ENCODE measurements at regions not wholly inside any gene's neighbourhood (a gene's known extent, or its start where the extent isn't known, plus 50 kb on each side); places are given as distances from the start of the nearest gene placed in this dataset.

DNA sequence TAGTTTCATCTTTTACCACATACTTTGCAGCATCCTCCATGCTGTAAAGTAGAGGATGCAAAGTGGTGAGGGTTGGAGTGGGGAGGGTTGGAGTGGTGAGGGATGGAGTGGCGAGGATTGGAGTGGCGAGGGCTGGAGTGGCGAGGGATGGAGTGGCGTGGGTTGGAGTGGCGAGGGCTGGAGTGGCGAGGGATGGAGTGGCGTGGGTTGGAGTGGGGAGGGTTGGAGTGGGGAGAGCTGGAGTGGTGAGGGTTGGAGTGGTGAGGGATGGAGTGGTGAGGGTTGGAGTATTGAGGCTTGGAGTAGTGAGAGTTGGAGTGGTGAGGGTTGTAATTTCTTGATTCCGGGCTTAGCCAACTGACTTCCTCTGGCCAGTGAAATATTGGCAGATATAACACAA, 618.3 kb downstream of the MRPL39 start:
- TF ChIP-seq, protein P1, sequence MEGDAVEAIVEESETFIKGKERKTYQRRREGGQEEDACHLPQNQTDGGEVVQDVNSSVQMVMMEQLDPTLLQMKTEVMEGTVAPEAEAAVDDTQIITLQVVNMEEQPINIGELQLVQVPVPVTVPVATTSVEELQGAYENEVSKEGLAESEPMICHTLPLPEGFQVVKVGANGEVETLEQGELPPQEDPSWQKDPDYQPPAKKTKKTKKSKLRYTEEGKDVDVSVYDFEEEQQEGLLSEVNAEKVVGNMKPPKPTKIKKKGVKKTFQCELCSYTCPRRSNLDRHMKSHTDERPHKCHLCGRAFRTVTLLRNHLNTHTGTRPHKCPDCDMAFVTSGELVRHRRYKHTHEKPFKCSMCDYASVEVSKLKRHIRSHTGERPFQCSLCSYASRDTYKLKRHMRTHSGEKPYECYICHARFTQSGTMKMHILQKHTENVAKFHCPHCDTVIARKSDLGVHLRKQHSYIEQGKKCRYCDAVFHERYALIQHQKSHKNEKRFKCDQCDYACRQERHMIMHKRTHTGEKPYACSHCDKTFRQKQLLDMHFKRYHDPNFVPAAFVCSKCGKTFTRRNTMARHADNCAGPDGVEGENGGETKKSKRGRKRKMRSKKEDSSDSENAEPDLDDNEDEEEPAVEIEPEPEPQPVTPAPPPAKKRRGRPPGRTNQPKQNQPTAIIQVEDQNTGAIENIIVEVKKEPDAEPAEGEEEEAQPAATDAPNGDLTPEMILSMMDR (conservative IDR thresholded peaks at IDR 0.05) = no peak
- H3K27ac ChIP-seq = no peak overlapping the region

DNA sequence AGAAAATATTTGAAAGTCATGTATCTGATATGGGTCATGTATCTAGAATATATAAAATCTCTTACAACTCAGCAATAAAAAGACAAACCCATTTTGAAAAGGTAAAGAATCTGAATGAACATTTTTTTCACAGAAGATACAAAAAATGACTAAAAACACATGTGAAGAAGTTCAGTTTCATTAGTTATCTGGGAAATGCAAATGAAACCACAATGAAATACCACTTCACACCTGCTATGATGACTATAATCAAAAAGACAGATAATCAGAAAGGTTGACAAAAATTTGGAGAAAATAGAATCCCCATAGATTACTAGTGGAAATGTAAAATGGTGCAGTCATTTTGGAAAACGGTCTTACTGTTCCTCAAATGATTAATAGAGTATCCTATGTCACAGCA, 631.0 kb downstream of the MRPL39 start:
- TF ChIP-seq, protein P1 (conservative IDR thresholded peaks at IDR 0.05) = no peak
- no peak overlapping the region for H3K27ac ChIP-seq

DNA sequence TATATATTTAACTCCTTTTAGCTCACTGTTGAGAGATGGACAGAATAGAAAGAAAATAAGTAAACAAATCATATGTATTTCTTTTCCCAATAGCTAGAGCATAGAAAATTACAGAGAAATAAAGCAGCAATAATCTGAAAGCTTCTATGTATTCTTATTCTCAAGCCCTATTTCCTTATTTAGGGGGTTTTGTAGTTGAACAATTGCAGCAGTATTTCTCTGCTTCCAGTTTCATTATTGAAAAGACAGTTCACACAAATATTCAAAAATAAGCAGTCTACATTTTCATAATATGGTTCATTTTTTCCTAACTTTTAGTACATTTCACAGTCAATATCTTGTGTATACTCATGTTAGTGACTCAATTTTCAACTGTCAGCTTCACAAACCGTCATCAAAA, 638.2 kb downstream of the MRPL39 start:
- TF ChIP-seq, protein P1 (conservative IDR thresholded peaks at IDR 0.05) = no peak
- H3K27ac ChIP-seq = no peak overlapping the region

DNA sequence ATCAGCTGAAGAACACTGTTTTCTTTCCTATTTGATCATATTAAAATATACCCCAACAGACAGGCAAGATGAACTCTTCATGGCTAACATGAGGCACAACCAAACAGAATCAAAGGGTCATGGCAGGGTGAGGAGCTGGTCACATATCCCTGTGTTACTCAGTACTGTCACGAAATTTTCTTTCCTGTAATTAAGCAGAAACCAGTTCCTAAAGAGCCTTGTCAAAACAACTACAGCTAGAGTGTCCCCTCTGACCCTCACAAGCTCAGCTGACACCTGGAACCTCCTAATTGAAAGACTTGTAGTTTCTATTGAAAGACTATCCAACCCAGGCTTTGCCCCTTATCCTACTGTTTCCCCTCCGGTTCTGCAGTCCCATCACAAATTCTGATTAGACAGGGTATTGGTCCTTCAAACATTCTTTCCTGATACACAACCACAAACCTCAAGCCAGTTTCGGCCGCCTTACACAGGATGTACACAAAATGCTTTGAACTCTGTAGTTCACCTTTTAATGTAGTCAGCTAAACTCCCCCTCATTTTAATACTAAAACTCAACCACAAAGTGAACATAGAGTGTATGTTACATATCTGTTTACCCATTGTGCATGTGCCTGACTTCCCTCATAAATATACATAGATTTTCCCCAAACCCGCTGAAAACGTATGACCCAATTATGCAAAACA, 651.9 kb downstream of the MRPL39 start:
- no peak overlapping the region for H3K27ac ChIP-seq
- TF ChIP-seq, protein P1 (conservative IDR thresholded peaks at IDR 0.05) = no peak

DNA sequence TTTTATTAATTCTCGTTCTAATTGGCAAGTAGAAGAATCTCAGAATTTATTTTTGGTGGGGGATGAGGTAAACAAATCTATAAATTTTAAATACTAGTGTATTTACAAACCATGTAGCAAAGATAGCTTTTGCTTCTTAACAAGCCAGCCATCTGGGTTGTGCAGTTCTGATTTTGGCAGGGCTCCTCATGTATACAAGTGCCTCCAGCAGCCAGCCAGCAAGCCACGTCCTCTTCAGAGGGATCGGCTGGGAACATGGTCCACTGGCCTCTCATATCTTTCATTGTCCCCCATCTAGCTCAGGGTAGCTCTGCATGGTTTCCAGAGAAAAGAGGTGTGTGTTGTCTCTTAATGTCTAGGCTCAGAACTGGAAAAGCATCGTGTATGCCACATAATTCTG, 659.1 kb downstream of the MRPL39 start:
- TF ChIP-seq, protein P1 (conservative IDR thresholded peaks at IDR 0.05) = no peak
- H3K27ac ChIP-seq = no peak overlapping the region

DNA sequence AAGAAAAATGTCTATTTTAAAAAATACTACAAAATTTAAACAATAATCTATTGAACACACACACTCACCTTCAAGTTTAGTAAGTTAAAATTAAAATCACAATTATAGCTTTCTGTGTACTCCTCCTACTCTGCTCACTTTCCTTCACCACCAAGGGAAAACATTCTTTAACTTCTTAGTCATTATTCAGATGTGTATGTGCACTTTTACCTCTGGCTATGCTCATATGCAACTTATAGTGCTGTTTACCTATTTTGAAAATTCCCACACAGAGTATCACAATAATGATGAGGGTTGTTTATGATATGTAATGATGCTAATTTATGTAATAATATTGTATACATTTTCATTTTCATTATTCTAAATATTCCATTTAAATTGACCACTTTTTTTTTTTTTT, 661.4 kb downstream of the MRPL39 start:
- TF ChIP-seq, protein P1 (conservative IDR thresholded peaks at IDR 0.05) = no peak
- no peak overlapping the region for H3K27ac ChIP-seq

DNA sequence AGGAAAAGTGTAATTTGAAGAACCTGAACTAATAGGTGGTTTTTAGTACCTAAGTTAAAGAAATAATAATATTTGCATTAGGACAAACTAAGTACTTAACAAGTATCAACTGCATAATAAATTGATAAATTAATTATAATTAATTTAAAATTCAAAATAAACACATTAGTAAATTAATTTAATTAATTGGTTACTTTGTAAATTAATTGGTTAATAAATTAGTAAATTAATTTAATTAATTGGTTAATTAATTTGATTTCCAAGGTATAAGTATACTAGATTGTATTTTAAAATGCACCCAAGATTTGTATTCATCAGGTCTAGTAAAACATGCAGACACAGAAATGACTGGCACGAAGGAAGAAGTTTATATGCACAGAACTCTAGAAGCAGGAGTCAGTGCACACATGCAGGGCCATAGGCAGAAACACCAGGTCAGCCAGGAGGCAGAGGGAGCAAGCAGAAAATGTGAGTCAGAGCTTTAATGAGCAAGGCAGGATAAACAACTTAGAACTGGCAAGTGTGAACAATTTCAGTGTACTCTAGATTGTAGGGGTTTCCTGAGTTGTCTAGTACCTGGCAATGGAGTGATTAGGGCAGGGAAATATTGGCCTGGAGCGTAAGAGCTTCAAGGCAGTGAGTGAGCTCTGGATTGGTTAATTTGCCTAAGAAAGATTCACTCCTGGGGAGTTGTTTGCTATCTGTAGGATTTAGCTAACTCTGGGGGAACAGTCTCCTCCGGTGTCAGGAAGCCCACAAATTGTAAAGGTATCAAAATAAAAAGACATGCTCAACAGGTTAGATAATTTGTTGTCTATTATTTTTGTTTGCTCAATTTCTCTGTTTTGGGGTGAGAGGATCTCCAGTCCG, 665.7 kb downstream of the MRPL39 start:
- TF ChIP-seq, protein P1 (conservative IDR thresholded peaks at IDR 0.05) = no peak
- no peak overlapping the region for H3K27ac ChIP-seq

Measured in VCaP (cell line).